Endothelial cell (in vitro differentiated cells): ENCODE measurements at regions not wholly inside any gene's neighbourhood (a gene's known extent, or its start where the extent isn't known, plus 50 kb on each side); places are given as distances from the start of the nearest gene placed in this dataset.

Experiments used
- DNase-seq: peaks from one replicate; pipeline ENCODE4 v3.0.0; 2021; ENCODE audit warnings: low spot score
- H3K27ac Mint-ChIP-seq: one replicate; pipeline ENCODE4 v1.8.0; 2021; ENCODE audit warnings: mixed read lengths, inconsistent platforms; ENCODE audit not compliant: unreplicated experiment
- H3K27me3 Mint-ChIP-seq: one replicate; pipeline ENCODE4 v1.8.0; 2021; ENCODE audit warnings: mild to moderate bottlenecking, moderate library complexity, mixed read lengths, inconsistent platforms; ENCODE audit not compliant: unreplicated experiment
- H3K36me3 Mint-ChIP-seq: one replicate; pipeline ENCODE4 v1.8.0; 2021; ENCODE audit warnings: mild to moderate bottlenecking, low read depth, mixed read lengths, inconsistent platforms; ENCODE audit not compliant: unreplicated experiment
- H3K4me1 Mint-ChIP-seq: one replicate; pipeline ENCODE4 v1.8.0; 2021; ENCODE audit warnings: mild to moderate bottlenecking, mixed read lengths, inconsistent platforms; ENCODE audit not compliant: unreplicated experiment
- H3K4me3 Mint-ChIP-seq: one replicate; pipeline ENCODE4 v1.8.0; 2021; ENCODE audit warnings: mild to moderate bottlenecking, mixed read lengths, inconsistent platforms; ENCODE audit not compliant: unreplicated experiment
- H3K9me3 Mint-ChIP-seq: one replicate; pipeline ENCODE4 v1.8.0; 2021; ENCODE audit warnings: mixed read lengths, inconsistent platforms; ENCODE audit not compliant: unreplicated experiment
- TF ChIP-seq, protein P1 (sequence below): fragments of 200-600 bp; sonication (generic); IDR thresholded peaks from one replicate; pipeline ENCODE4 v1.5.0; 2021; ENCODE audit warnings: antibody characterized with exemption; ENCODE audit not compliant: unreplicated experiment

DNA sequence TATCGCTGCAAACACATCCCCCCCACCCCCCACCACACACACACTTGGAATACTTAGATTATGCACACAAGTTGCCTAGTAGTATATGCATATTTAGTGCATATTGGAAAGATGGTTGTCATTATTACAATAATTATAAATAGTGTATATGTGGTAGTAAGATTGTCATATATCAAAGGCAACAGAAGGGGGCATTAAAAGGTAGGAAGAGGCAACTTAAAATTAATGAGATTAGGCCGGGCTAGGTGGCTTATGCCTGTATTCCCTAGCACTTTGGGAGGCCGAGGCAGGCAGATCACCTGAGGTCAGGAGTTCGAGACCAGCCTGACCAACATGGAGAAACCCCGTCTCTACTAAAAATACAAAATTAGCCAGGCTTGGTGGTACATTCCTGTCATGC lies 52.1 kb downstream of the GSC start:
- no peaks in the 10 kb centered on the region for H3K27me3 Mint-ChIP-seq
- no peaks in the 10 kb centered on the region for H3K4me1 Mint-ChIP-seq
- H3K4me3 Mint-ChIP-seq, result no peak overlapping the region
- no peaks in the 10 kb centered on the region for H3K9me3 Mint-ChIP-seq
- H3K36me3 Mint-ChIP-seq, result no peaks in the 10 kb centered on the region
- DNase-seq, result no peak
- TF ChIP-seq, protein P1, sequence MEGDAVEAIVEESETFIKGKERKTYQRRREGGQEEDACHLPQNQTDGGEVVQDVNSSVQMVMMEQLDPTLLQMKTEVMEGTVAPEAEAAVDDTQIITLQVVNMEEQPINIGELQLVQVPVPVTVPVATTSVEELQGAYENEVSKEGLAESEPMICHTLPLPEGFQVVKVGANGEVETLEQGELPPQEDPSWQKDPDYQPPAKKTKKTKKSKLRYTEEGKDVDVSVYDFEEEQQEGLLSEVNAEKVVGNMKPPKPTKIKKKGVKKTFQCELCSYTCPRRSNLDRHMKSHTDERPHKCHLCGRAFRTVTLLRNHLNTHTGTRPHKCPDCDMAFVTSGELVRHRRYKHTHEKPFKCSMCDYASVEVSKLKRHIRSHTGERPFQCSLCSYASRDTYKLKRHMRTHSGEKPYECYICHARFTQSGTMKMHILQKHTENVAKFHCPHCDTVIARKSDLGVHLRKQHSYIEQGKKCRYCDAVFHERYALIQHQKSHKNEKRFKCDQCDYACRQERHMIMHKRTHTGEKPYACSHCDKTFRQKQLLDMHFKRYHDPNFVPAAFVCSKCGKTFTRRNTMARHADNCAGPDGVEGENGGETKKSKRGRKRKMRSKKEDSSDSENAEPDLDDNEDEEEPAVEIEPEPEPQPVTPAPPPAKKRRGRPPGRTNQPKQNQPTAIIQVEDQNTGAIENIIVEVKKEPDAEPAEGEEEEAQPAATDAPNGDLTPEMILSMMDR, result no peak
- no peak overlapping the region for H3K27ac Mint-ChIP-seq

DNA sequence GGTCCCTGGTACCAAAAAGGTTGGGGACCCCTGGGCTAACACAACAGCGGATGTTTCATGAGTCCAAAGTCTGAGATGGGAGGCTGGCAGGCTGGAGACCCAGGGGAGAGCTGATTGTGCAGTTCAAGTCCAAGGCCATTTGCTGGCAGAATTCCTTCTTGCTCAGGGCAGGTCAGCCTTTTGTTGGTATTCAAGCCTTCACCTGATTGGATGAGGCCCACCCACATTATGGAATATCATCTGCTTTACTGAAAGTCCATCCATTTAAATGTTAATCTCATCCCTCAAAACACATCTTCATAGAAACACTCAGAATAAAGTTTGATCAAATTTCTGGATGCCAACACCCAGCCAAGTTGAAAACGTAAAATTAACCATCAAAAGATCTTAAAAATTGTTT lies 52.9 kb downstream of the GSC start:
- Mint-ChIP-seq H3K9me3 (no peaks in the 10 kb centered on the region), H3K4me1 (no peaks in the 10 kb centered on the region), H3K27ac (no peak overlapping the region), H3K36me3 (no peaks in the 10 kb centered on the region), H3K27me3 (no peaks in the 10 kb centered on the region), H3K4me3 (no peak overlapping the region)
- DNase-seq, result no peak
- TF ChIP-seq, protein P1, result no peak

DNA sequence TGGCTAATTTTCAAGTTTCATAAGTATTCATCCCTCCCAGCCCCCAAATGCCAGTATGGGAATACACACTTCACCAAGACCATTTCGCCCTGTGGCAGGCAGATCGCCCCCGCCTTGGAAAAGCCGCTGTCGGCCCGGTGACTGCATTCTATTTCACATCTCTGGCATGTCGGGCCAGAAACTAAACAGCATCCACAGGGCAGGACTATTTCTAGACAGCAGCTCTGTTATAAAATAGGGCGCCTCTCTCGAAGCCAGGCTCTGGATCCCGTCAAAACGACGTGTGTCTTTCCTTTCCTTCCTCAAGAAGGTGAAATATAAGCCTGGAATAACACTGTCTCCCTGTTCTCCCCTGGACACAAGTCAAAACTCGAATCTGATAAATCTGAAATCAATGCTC lies 56.8 kb downstream of the GSC start:
- Mint-ChIP-seq H3K4me3 (no peak overlapping the region), H3K36me3 (no peaks in the 10 kb centered on the region), H3K27me3 (peaks cover 1% of the 10 kb centered on the region), H3K27ac (no peak overlapping the region), H3K9me3 (no peaks in the 10 kb centered on the region), H3K4me1 (no peaks in the 10 kb centered on the region)
- no peak for DNase-seq
- TF ChIP-seq, protein P1, result no peak

DNA sequence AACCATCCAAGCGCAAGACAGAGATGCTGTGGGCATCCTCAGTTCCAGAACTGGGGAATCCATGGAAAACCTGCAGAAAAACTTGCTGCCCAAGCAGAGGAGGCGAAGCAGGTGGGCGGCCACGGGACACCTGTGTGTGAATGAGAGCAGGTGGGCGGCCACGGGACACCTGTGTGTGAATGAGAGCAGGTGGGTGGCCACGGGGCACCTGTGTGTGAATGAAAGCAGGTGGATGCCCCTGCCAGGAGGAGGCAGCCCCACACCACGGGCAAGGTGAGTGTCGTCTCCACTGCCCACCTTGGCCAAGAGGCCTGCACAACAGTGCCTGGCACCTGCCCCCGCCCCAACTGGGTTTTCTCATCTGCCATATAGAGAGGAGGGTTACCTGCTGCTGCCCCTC lies 59.2 kb downstream of the GSC start:
- H3K27ac Mint-ChIP-seq, result no peak overlapping the region
- peaks cover 3% of the 10 kb centered on the region for H3K27me3 Mint-ChIP-seq
- TF ChIP-seq, protein P1, result no peak
- no peaks in the 10 kb centered on the region for H3K9me3 Mint-ChIP-seq
- H3K36me3 Mint-ChIP-seq, result no peaks in the 10 kb centered on the region
- no peak for DNase-seq
- H3K4me3 Mint-ChIP-seq, result no peak overlapping the region
- H3K4me1 Mint-ChIP-seq, result no peaks in the 10 kb centered on the region

DNA sequence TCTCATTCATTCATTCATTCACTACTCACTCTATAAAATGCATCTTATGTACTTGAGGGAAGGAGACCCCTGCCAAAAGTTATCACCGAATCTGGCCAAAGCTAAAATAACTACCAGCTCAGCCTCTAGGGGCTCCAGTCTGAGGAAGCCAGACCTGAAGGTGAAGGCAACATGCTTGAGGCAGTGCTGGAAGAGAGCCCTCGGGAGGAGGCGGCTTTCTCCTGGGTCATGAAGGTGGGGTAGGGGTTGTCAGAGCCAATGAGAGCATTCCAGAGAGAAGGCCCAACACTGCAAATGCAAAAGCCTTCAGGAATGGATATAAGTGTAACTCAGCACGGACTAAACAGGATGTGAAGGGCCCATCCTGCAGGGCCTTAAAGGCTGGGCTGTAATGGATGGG lies 62.4 kb downstream of the GSC start:
- Mint-ChIP-seq H3K27ac (no peak overlapping the region), H3K27me3 (peaks cover 4% of the 10 kb centered on the region), H3K9me3 (no peaks in the 10 kb centered on the region), H3K4me1 (no peaks in the 10 kb centered on the region), H3K36me3 (no peaks in the 10 kb centered on the region), H3K4me3 (no peak overlapping the region)
- DNase-seq, result no peak
- TF ChIP-seq, protein P1, result no peak
